ENCODE measurements at regions not wholly inside any gene's neighbourhood (a gene's known extent, or its start where the extent isn't known, plus 50 kb on each side); places are given as distances from the start of the nearest gene placed in this dataset.

DNA sequence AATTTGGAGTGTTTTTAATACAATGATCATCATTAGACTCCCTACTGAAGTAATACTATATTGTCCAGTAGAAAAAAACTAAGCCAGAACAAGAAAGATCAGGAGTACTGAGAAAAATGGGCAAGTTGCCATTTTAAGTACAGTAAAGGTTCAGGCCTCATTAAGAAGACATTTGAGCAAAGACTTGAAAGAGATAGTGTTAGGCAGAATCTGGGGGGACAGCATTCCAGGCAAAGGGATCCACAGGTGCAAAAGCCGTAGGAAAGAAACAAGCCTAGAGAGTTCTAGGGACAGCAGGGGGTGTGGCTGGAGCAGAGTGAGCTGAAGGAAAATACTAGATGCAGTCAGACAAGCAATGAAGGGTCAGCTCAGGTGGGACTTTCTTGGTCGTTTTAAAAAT lies 58.1 kb upstream of the INTU start:
- TF ChIP-seq JUND (IDR thresholded peaks at IDR 0.05; ENCODE audit: low read depth): no peak
- in situ Hi-C loops (cut with HindIII; ENCODE audit: low pct_unique_long_range_greater_than_20kb, low sequenced_read_pairs): no loop called here
- DNase-seq (ENCODE audit: low read depth in 1 of 2, low spot score in 1 of 2): peak in 1 of 2 experiments; percentile 57

DNA sequence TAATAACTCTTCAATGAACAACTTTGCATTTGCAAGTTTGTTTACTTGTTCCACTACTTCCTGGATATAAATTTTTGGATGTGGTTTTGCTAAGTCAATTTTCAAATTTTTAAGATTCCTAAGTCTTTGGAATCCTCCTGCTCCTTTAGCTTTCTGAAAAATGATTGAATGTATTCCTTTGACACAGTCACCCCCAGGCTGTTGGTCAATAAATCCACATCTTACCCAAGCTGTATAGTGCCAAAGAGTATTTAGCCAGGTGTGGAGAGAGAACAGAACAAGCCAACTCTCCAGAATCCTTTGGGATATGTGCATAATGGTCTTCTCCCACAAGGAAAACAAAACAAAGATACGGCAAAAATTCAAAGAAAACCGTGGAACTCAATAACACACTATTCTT lies 56.9 kb upstream of the INTU start:
- DNase-seq (ENCODE audit: low read depth in 1 of 2, low spot score in 1 of 2): peak; percentile 5 to 91
- TF ChIP-seq JUND (IDR thresholded peaks at IDR 0.05; ENCODE audit: low read depth): no peak
- in situ Hi-C loops (cut with HindIII; ENCODE audit: low pct_unique_long_range_greater_than_20kb, low sequenced_read_pairs): no loop called here

GRCh38 chr4:127578491-127578890 lies 54.3 kb upstream of the INTU start:
- DNase-seq (ENCODE audit: low read depth in 1 of 2, low spot score in 1 of 2): no peak
- in situ Hi-C loops (cut with HindIII; ENCODE audit: low pct_unique_long_range_greater_than_20kb, low sequenced_read_pairs): no loop called here
- no peak for TF ChIP-seq JUND (IDR thresholded peaks at IDR 0.05; ENCODE audit: low read depth)

- in situ Hi-C loops (cut with HindIII; ENCODE audit: low pct_unique_long_range_greater_than_20kb, low sequenced_read_pairs): no loop called here
- no peak for DNase-seq (ENCODE audit: low read depth in 1 of 2, low spot score in 1 of 2)
- no peak for TF ChIP-seq JUND (IDR thresholded peaks at IDR 0.05; ENCODE audit: low read depth)
These were observed 53.8 kb upstream of the INTU start for GRCh38 chr4:127578967-127579366.

- in situ Hi-C loops (cut with HindIII; ENCODE audit: low pct_unique_long_range_greater_than_20kb, low sequenced_read_pairs): no loop called here
- DNase-seq (ENCODE audit: low read depth in 1 of 2, low spot score in 1 of 2): no peak
- TF ChIP-seq JUND (IDR thresholded peaks at IDR 0.05; ENCODE audit: low read depth): no peak
These were observed 52.9 kb upstream of the INTU start for GRCh38 chr4:127579821-127580220.

DNA sequence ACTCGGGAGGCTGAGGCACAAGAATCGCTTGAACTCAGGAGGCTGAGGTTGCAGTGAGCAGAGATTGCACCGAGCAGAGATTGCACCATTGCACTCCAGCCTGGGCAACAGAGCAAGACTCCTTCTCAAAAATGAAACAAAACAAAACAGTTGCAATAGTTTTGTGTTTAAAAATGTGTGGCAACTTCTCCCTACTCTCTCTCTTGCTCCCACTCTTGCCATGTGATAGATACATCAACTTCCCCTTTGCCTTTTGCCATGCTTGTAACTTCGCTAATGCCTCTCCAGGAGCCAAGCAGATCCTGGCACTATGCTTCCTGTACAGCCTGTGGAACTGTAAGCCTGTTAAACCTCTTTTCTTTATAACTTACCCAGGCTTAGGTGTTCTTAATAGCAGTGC lies 52.5 kb upstream of the INTU start:
- in situ Hi-C loops (cut with HindIII; ENCODE audit: low pct_unique_long_range_greater_than_20kb, low sequenced_read_pairs): no loop called here
- no peak for DNase-seq (ENCODE audit: low read depth in 1 of 2, low spot score in 1 of 2)
- no peak for TF ChIP-seq JUND (IDR thresholded peaks at IDR 0.05; ENCODE audit: low read depth)

DNA sequence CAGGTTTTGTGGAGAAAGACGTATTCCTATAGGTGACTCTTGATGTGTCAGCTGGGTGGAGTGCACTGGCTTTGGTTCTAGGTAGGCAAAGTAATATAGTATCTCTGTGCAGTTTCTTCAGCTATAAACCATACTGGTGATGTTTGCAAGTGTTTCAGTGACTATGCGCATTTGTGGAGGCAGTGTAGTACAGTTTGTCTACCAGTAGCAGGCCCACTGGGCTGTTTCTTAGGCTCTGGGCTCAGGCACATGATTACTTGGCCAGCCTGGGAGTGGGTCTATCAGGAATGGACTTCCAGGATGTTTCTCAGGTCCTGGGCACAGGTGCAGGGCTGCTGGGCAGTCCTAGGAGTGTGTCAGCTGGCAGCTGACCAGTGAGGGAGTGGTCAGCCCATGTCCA lies 51.9 kb upstream of the INTU start:
- TF ChIP-seq JUND (IDR thresholded peaks at IDR 0.05; ENCODE audit: low read depth): no peak
- DNase-seq (ENCODE audit: low read depth in 1 of 2, low spot score in 1 of 2): peak in 1 of 2 experiments; percentile 17
- in situ Hi-C loops (cut with HindIII; ENCODE audit: low pct_unique_long_range_greater_than_20kb, low sequenced_read_pairs): no loop called here
